Tibial artery (tissue), 4 donors: ENCODE measurements at regions not wholly inside any gene's neighbourhood (a gene's known extent, or its start where the extent isn't known, plus 50 kb on each side); places are given as distances from the start of the nearest gene placed in this dataset.
"Not testable (repeated sequence)": the region's sequence is repeated elsewhere in the genome, so short reads cannot be mapped to it uniquely, and the experiment has no call there.

ENCODE experiments used
- DNase-seq, 2 donors: peaks; one replicate each; pipeline ENCODE4 v3.0.0-alpha.2; 2019
- H3K27ac ChIP-seq, 2 donors: fragments of 200-600 bp; sonication (generic) in 1 of 2; 1 replicate in 1 of 2; 2 replicates in 1 of 2; pipeline ENCODE4 v1.5.1; 2018 to 2019; ENCODE audit warnings: mild to moderate bottlenecking in 1 of 2
- H3K27me3 ChIP-seq, 2 donors: fragments of 200-600 bp; sonication (generic) in 1 of 2; one replicate each; pipeline versions ENCODE4 v1.5.1 to v1.6.0; 2016 to 2019
- H3K36me3 ChIP-seq, 3 donors: fragments of 200-600 bp; sonication (generic) in 2 of 3; one replicate each; pipeline ENCODE4 v1.5.1; 2016 to 2019; ENCODE audit warnings: mild to moderate bottlenecking in 2 of 3
- H3K4me1 ChIP-seq, 4 donors: fragments of 200-600 bp; sonication (generic) in 2 of 4; 1 replicate in 3 of 4; 2 replicates in 1 of 4; pipeline ENCODE4 v1.5.1; 2016 to 2019
- H3K4me3 ChIP-seq, 2 donors: fragments of 200-600 bp; sonication (generic) in 1 of 2; 1 replicate in 1 of 2; 2 replicates in 1 of 2; pipeline ENCODE4 v1.5.1; 2018 to 2019; ENCODE audit warnings: mild to moderate bottlenecking in 2 of 2
- H3K9me3 ChIP-seq, 3 donors: fragments of 200-600 bp; sonication (generic) in 1 of 3; one replicate each; pipeline ENCODE4 v1.5.1; 2016 to 2019
- intact Hi-C: fragments of 100-400 bp; cut with DNase I; formaldehyde crosslinking; loops from one replicate; pipeline ENCODE4 v1.15.0; 2023; ENCODE audit warnings: low total_unique reads
- TF ChIP-seq, protein P1 (sequence below), 2 experiments: fragments of 200-600 bp in 1 of 2; fragments of 450-650 bp in 1 of 2; IDR thresholded peaks; one replicate each; pipeline ENCODE4 v1.5.1; 2017 to 2019; ENCODE audit warnings: antibody characterized with exemption in 2 of 2, mild to moderate bottlenecking in 1 of 2, moderate library complexity in 1 of 2

DNA sequence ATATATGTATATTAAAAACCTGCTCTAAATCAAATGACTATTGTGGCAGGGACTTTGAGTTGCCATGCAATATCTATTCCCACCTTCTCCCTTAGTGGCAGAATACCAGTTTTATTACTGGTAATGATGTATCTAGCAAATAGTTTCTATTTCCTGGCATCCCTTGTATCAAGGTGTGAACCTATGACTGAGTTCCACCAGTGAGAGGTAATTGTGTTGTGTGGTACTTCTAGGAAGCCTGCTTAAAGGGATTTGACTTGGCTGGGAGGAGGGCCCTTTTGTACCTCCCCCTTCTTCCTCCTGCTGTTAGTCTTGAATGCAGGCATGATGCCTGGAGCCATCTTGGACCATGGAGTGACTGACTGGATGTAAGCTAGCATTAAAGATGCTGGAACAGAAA, 65.4 kb upstream of the DYNLT3 start:
- no peak overlapping the region for H3K4me3 ChIP-seq
- no peak overlapping the region for H3K27ac ChIP-seq
- TF ChIP-seq, protein P1, sequence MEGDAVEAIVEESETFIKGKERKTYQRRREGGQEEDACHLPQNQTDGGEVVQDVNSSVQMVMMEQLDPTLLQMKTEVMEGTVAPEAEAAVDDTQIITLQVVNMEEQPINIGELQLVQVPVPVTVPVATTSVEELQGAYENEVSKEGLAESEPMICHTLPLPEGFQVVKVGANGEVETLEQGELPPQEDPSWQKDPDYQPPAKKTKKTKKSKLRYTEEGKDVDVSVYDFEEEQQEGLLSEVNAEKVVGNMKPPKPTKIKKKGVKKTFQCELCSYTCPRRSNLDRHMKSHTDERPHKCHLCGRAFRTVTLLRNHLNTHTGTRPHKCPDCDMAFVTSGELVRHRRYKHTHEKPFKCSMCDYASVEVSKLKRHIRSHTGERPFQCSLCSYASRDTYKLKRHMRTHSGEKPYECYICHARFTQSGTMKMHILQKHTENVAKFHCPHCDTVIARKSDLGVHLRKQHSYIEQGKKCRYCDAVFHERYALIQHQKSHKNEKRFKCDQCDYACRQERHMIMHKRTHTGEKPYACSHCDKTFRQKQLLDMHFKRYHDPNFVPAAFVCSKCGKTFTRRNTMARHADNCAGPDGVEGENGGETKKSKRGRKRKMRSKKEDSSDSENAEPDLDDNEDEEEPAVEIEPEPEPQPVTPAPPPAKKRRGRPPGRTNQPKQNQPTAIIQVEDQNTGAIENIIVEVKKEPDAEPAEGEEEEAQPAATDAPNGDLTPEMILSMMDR (IDR thresholded peaks at IDR 0.05): no peak
- no peaks in the 10 kb centered on the region for H3K36me3 ChIP-seq
- no peak for DNase-seq
- no peaks in the 10 kb centered on the region for H3K27me3 ChIP-seq
- intact Hi-C loops: no loop called here
- H3K4me1 ChIP-seq: no peaks in the 10 kb centered on the region
- no peaks in the 10 kb centered on the region for H3K9me3 ChIP-seq

DNA sequence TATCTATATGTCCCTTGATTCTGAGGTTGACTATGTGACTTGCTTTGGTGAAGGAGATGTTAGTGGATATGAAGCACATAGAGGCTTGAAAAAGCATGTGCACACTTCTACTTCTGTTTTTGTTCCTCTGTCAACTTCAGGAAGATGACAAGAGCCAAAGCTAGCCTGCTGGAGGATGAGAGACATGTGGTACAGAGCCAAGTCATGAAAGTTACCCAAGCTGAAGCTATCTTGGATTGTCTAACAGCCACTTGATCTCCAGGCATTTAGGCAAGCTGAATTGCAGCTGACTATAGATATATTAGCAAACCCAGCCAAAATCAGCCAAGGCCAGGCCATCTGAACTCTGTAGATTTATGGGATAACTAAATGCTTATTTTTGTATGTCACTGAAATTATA, 70.8 kb upstream of the DYNLT3 start:
- Histone ChIP-seq H3K4me1 (no peaks in the 10 kb centered on the region), H3K36me3 (no peaks in the 10 kb centered on the region), H3K27me3 (no peaks in the 10 kb centered on the region), H3K27ac (no peak overlapping the region), H3K4me3 (no peak overlapping the region), H3K9me3 (peaks cover 0 to 6% (median 0%) of the 10 kb centered on the region in 3 donors)
- DNase-seq: no peak
- TF ChIP-seq, protein P1 (IDR thresholded peaks at IDR 0.05): no peak
- intact Hi-C loops: no loop called here

DNA sequence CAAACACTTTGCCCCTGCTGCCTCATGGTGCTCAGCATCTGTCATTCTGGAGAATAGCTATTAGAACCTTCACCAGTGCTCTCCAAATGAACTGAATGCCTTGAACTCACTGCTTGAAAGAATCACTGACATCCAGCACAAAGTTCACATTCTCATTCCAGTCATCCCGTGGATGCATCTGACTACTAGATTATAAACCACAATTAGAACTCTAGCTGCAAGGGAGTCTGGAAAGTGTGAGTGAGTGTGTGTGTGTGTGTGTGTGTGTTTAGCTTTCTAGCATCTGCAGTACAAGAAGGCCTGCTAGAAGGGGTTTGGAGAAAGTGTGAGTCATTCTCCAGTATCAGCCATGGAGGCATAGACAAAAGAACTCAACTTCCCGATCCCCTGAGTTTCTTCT, 71.3 kb upstream of the DYNLT3 start:
- intact Hi-C loops: no loop called here
- Histone ChIP-seq H3K9me3 (peaks cover 0 to 6% (median 0%) of the 10 kb centered on the region in 3 donors), H3K27ac (no peak overlapping the region), H3K36me3 (no peaks in the 10 kb centered on the region), H3K27me3 (no peaks in the 10 kb centered on the region), H3K4me3 (no peak overlapping the region), H3K4me1 (no peaks in the 10 kb centered on the region)
- TF ChIP-seq, protein P1 (IDR thresholded peaks at IDR 0.05): no peak
- DNase-seq: no peak

DNA sequence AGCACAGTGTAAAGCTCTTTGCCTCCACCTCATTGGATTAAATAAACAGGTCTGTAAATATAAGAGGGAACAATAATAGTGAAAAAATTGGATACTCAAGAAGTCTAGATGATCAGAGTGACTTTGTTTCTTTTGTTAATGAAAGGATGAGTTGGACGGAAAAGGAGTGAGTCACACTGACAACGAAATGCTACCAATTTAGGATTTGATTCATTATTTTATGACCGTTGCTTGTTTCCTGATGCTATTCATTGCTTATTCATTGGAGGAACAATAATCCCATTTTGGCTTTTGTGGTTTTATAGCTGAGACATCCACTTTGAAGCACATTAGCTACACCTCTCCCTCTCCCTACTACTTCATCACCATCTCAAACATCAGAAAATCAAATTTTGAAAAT, 74.4 kb upstream of the DYNLT3 start:
- peaks cover 0 to 6% (median 0%) of the 10 kb centered on the region in 3 donors for H3K9me3 ChIP-seq
- DNase-seq: no peak
- H3K27me3 ChIP-seq: no peaks in the 10 kb centered on the region
- no peak overlapping the region for H3K27ac ChIP-seq
- no peaks in the 10 kb centered on the region for H3K4me1 ChIP-seq
- intact Hi-C loops: no loop called here
- TF ChIP-seq, protein P1 (IDR thresholded peaks at IDR 0.05): no peak
- H3K4me3 ChIP-seq: no peak overlapping the region
- no peaks in the 10 kb centered on the region for H3K36me3 ChIP-seq

- Histone ChIP-seq H3K27me3 (no peaks in the 10 kb centered on the region), H3K36me3 (no peaks in the 10 kb centered on the region), H3K9me3 (peaks cover 0 to 6% (median 0%) of the 10 kb centered on the region in 3 donors), H3K27ac (no peak overlapping the region), H3K4me1 (no peaks in the 10 kb centered on the region), H3K4me3 (no peak overlapping the region)
- DNase-seq: no peak
- intact Hi-C loops: no loop called here
- TF ChIP-seq, protein P1 (IDR thresholded peaks at IDR 0.05): no peak
Observed at GRCh38 chrX:37922928-37923327, 75.6 kb upstream of the DYNLT3 start.

DNA sequence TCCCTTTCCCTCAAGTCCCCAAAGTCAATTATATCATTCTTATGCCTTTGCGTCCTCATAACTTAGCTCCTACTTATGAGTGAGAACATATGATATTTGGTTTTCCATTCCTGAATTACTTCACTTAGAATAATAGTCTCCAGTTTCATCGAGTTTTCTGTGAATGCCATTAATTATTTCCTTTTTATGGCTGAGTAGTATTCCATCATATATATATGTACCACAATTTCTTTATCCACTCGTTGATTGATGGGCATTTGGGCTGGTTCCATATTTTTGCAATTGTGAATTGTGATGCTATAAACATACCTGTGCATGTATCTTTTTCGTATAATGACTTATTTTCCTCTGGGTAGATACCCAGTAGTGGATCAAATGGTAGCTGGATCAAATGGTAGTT, 78.4 kb upstream of the DYNLT3 start:
- not testable (repeated sequence) for H3K9me3 ChIP-seq, H3K36me3 ChIP-seq, DNase-seq, H3K4me1 ChIP-seq, H3K4me3 ChIP-seq, H3K27ac ChIP-seq, H3K27me3 ChIP-seq
- intact Hi-C loops: loop anchor here (5.0 kb wide), 1 partner anchor 247 kb away; no protein-coding TSS in a partner anchor
